GM21526 (cell line): ENCODE measurements at regions not wholly inside any gene's neighbourhood (a gene's known extent, or its start where the extent isn't known, plus 50 kb on each side); places are given as distances from the start of the nearest gene placed in this dataset.
"Not testable (repeated sequence)": the region's sequence is repeated elsewhere in the genome, so short reads cannot be mapped to it uniquely, and the experiment has no call there.

Experiments
- ATAC-seq: cut with Tn5 transposase; IDR thresholded peaks from one replicate; pipeline ENCODE4 v1.9.1; 2021; ENCODE audit warnings: moderate library complexity; ENCODE audit not compliant: unreplicated experiment, low FRiP score

- ATAC-seq = no peak
Observed at GRCh38 chr18:75698861-75699260, 271.4 kb upstream of the SMIM21 start.

- no peak for ATAC-seq
Observed at GRCh38 chr18:75697493-75697892, 270.0 kb upstream of the SMIM21 start.

GRCh38 chr18:75696391-75696790 lies 268.9 kb upstream of the SMIM21 start:
- no peak for ATAC-seq

- no peak for ATAC-seq
Observed at GRCh38 chr18:75694292-75694691, 266.8 kb upstream of the SMIM21 start.

GRCh38 chr18:75691483-75691882 lies 264.0 kb upstream of the SMIM21 start:
- no peak for ATAC-seq

GRCh38 chr18:75690283-75690682 lies 262.8 kb upstream of the SMIM21 start:
- ATAC-seq = not testable (repeated sequence)

GRCh38 chr18:75687626-75688025 lies 260.1 kb upstream of the SMIM21 start:
- ATAC-seq = no peak

- no peak for ATAC-seq
Observed at GRCh38 chr18:75683426-75683825, 255.9 kb upstream of the SMIM21 start.

- ATAC-seq = no peak
Observed at GRCh38 chr18:75681538-75682115, 254.1 kb upstream of the SMIM21 start.

GRCh38 chr18:75679331-75679730 lies 251.8 kb upstream of the SMIM21 start:
- ATAC-seq = no peak

GRCh38 chr18:75678627-75679026 lies 251.1 kb upstream of the SMIM21 start:
- no peak for ATAC-seq

- no peak for ATAC-seq
Observed at GRCh38 chr18:75677696-75678455, 250.4 kb upstream of the SMIM21 start.

GRCh38 chr18:75660932-75661331 lies 233.4 kb upstream of the SMIM21 start:
- ATAC-seq = no peak

GRCh38 chr18:75659535-75660023 lies 232.1 kb upstream of the SMIM21 start:
- no peak for ATAC-seq

- no peak for ATAC-seq
Observed at GRCh38 chr18:75658330-75658729, 230.8 kb upstream of the SMIM21 start.

- ATAC-seq = no peak
Observed at GRCh38 chr18:75656563-75657247, 229.2 kb upstream of the SMIM21 start.

- ATAC-seq = no peak
Observed at GRCh38 chr18:75656035-75656434, 228.5 kb upstream of the SMIM21 start.

- ATAC-seq = no peak
Observed at GRCh38 chr18:75654851-75655751, 227.6 kb upstream of the SMIM21 start.

GRCh38 chr18:75654386-75654785 lies 226.9 kb upstream of the SMIM21 start:
- ATAC-seq = no peak

- ATAC-seq = no peak
Observed at GRCh38 chr18:75652528-75652927, 225.0 kb upstream of the SMIM21 start.

GRCh38 chr18:75644871-75645270 lies 217.4 kb upstream of the SMIM21 start:
- no peak for ATAC-seq
